ENCODE measurements at regions not wholly inside any gene's neighbourhood (a gene's known extent, or its start where the extent isn't known, plus 50 kb on each side); places are given as distances from the start of the nearest gene placed in this dataset.

DNA sequence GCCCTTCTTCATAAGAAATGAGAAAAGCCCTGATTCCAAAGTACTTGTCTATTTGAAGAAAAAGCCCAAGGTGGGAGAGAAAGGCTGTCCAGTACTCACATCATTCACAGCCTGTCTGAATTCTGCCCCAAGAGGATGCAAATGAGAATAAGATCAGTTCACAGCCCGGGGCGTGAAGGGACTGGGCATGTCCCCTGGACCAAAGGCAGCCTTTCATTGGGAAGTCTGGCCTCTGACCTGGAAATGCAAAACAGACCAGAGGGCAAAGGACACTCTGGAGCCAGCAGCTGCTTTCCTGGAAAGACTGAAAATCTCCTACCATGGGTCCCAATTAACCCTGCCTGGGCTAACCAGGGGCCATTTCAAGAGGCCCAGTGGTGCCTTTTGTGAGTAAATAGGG lies 191.2 kb upstream of the PELI2 start:
- TF ChIP-seq CTCF (conservative IDR thresholded peaks at IDR 0.05 in 1 of 2, IDR thresholded peaks at IDR 0.05 in 1 of 2; ENCODE audit: low read depth in 1 of 2, low read length in 2 of 2) (no peak), EZH2 (IDR thresholded peaks at IDR 0.05; ENCODE audit: low read length, missing control alignments) (no peak)
